NCI-H146 (cell line): ENCODE measurements at regions not wholly inside any gene's neighbourhood (a gene's known extent, or its start where the extent isn't known, plus 50 kb on each side); places are given as distances from the start of the nearest gene placed in this dataset.
"Not testable (repeated sequence)": the region's sequence is repeated elsewhere in the genome, so short reads cannot be mapped to it uniquely, and the experiment has no call there.

Experiments used
- DNase-seq: peaks from one replicate; lab custom pipeline; 2025; lab: John Stamatoyannopoulos, UW

- no peak for DNase-seq
Observed at GRCh38 chr16:62903961-62904502, 867.8 kb upstream of the CDH8 start.

GRCh38 chr16:62899737-62900136 lies 863.5 kb upstream of the CDH8 start:
- DNase-seq = no peak

- no peak for DNase-seq
Observed at GRCh38 chr16:62889097-62889496, 852.9 kb upstream of the CDH8 start.

DNA sequence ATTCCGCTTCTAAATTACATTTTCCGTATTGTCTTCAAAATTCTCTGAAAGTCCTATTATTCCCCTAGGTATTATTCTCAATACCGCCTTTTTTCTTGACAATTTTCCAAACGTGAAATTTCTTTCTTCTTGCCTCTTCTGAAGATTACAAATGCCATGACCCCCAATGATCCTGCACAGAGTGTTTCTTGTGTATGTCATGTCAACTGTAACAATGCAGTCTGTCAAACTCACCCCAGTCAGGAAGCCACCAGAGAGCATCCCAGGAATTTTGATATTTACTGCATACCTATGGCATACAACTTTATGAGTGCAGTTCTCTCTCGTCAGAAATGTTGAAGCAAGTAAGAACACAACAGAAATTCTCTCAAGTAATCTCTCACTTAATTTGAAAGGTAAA lies 847.3 kb upstream of the CDH8 start:
- DNase-seq = no peak

GRCh38 chr16:62882552-62883221 lies 846.4 kb upstream of the CDH8 start:
- DNase-seq = no peak

- DNase-seq = no peak
Observed at GRCh38 chr16:62876133-62876532, 839.9 kb upstream of the CDH8 start.

GRCh38 chr16:62872339-62872738 lies 836.1 kb upstream of the CDH8 start:
- no peak for DNase-seq

- no peak for DNase-seq
Observed at GRCh38 chr16:62870554-62870953, 834.3 kb upstream of the CDH8 start.

DNA sequence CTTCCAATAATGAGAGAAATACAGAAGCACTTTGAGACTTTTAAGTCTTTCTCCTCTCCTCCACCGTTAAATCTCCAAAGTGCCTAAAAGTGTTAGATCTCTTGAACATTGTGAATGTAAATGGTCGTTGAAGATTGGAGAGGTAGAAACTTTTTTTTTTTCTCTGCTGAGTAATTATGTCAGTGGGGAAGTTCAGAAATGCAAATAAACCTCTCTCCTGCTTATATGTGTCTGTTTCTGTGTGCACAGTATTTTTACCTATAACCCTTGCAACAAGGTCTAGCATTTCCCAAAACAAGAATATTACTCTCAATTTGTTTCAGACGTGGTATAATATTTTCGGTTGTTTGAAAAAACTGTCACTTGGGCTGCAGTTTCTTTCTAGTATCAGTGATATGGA lies 833.6 kb upstream of the CDH8 start:
- no peak for DNase-seq

GRCh38 chr16:62863139-62863538 lies 826.9 kb upstream of the CDH8 start:
- DNase-seq = no peak

- peak; percentile 8 for DNase-seq
Observed at GRCh38 chr16:62853887-62854286, 817.6 kb upstream of the CDH8 start.

- DNase-seq = no peak
Observed at GRCh38 chr16:62846399-62847057, 810.3 kb upstream of the CDH8 start.

GRCh38 chr16:62832214-62832613 lies 796.0 kb upstream of the CDH8 start:
- DNase-seq = no peak

GRCh38 chr16:62831235-62831850 lies 795.1 kb upstream of the CDH8 start:
- DNase-seq = peak; percentile 4

DNA sequence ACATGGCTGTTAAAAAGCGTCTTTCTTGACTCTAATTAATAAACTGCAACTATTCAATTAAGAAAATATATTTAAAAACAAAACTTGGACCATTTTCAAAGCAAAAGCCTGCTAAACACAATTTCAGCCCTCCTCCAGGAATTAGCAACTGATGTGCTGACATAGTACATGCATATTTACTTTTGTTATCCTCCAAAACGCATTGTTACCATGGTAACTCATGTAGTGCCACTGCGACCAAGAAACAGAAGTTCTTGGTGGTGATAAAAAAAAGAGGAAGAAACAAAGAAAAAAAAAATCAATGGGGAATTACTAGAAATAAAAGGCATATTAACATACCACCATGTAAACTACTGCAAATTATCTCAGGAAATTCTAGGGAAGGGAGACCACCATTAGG lies 793.4 kb upstream of the CDH8 start:
- peak; percentile 44 for DNase-seq

- DNase-seq = no peak
Observed at GRCh38 chr16:62829084-62829483, 792.8 kb upstream of the CDH8 start.

- DNase-seq = no peak
Observed at GRCh38 chr16:62821824-62822223, 785.6 kb upstream of the CDH8 start.

- DNase-seq = peak; percentile 26
Observed at GRCh38 chr16:62816971-62817519, 780.8 kb upstream of the CDH8 start.

DNA sequence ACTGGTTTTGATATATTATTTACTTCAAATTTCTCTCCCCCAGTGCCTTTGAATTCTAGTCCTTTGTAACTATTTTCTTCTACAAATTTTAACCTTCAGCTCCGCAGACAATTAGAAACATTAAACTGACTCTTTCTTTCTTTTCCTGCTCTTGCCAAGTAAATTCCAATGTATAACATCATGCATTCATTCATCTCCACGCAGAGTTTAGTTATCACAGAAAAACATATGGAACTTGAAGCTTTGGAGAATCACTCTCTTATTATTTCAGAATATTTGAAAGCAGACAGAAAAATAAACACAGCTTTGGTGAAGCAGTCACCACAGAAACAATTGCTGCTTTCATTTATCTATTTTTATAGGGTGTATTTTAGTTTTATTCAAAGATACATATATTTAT lies 778.7 kb upstream of the CDH8 start:
- DNase-seq = no peak

DNA sequence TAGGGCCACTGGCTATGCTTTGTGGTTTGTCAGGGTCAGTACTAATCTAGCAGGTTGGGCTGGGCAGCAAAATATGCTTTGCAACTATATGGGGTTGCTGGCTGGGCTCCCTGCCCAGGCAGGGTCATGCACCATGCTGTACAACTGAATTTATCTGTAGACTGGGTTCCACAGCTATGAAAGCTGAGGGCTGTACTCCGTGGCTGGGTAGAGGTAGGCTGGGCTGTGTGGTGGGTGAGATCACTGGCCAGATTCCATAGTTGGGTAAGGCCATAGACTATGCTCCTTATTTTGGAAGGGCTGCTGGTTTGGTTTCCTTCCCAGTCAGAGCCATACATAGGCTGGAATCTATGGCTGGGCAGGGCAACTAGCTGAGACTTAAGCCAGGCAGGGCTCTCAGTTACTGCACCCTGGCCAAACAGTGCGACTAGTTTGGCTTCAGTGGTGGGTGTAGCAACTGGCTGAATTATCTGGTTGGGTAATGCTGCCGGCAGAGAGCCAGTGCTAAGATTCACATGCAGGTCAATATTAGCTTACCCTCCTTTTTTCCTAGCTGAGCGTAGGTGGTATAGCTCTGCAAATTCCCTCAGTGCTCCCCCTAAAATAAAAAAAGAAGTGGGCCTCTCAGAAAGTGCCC lies 769.1 kb upstream of the CDH8 start:
- no peak for DNase-seq

DNA sequence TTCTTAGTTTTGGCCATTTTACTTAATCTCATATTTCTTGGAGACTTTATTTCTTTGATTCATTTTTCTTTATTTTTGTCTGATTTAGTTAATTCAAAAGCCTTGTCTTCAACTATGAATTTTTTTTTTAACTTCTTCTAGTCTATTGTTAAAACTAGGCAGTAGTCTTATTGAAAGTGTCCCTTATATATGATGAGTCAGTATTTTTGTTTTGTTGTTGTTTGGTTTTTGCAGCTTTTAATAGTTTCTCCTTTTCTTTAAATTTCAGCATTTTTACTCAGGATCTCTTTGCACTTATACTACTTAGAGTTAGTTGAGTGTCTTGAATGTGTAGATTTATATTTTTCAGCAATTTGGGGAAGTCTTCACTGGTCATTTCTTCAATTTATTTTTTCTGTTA lies 758.5 kb upstream of the CDH8 start:
- DNase-seq = no peak

DNA sequence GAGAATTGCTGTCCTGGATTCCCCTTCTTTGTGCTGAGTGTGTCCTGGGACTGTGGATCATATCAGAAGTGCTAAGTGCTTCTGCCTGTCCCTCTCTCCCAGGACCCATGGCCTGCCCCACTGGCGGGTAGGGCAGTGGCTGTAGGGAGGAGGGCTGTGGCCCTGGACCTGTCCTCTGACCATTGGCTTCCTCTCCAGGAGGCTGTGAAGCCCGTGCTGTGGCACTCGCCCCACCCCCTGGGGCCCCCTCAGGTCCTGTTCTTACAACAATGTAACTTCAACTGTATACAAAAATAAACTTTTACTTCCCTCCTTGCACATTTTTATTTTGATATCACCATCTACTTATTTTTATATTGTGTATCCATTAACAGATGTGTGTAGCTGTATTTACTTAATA lies 743.8 kb upstream of the CDH8 start:
- not testable (repeated sequence) for DNase-seq
